H1 (cell line): ENCODE measurements at regions not wholly inside any gene's neighbourhood (a gene's known extent, or its start where the extent isn't known, plus 50 kb on each side); places are given as distances from the start of the nearest gene placed in this dataset.

Experiments
- CREB1 ChIP-seq: IDR thresholded peaks from 2 replicates; pipeline ENCODE4 v1.6.1; 2012; ENCODE audit warnings: inconsistent platforms
- GTF2F1 ChIP-seq: IDR thresholded peaks from 2 replicates; pipeline ENCODE4 v1.6.1; 2012; ENCODE audit warnings: low read depth, low read length, improper control_type of control experiment, borderline replicate concordance
- JUND ChIP-seq: IDR thresholded peaks from 2 replicates; pipeline ENCODE4 v1.6.1; 2011; ENCODE audit warnings: mild to moderate bottlenecking, improper control_type of control experiment, low read length
- PHF8 ChIP-seq: fragments of 200-600 bp; sonication (generic); conservative IDR thresholded peaks from 2 replicates; pipeline ENCODE4 v1.7.1; 2012; ENCODE audit warnings: low read depth, mild to moderate bottlenecking, inconsistent platforms, low read length, moderate library complexity
- POLR2A ChIP-seq, 2 experiments: IDR thresholded peaks; 1 replicate in 1 of 2; 2 replicates in 1 of 2; pipeline ENCODE4 v1.6.1; 2011; ENCODE audit warnings: low read depth in 2 of 2, low read length in 2 of 2, mild to moderate bottlenecking in 2 of 2; ENCODE audit errors: control extremely low read depth in 1 of 2
- TCF12 ChIP-seq: IDR thresholded peaks from 2 replicates; pipeline ENCODE4 v1.6.1; 2011; ENCODE audit warnings: low read depth, mild to moderate bottlenecking, low read length
- YY1 ChIP-seq: IDR thresholded peaks from 2 replicates; pipeline ENCODE4 v1.6.1; 2011; ENCODE audit warnings: low read depth, mild to moderate bottlenecking, low read length
- TF ChIP-seq, protein P1 (sequence below), 3 experiments: IDR thresholded peaks; 1 replicate in 2 of 3; 2 replicates in 1 of 3; pipeline versions ENCODE4 v1.5.1 to v1.6.1; 2011; ENCODE audit warnings: low read length in 3 of 3, mild to moderate bottlenecking in 3 of 3, inconsistent platforms in 2 of 3, low read depth in 1 of 3, moderate library complexity in 1 of 3; ENCODE audit not compliant: insufficient read depth in 1 of 3; ENCODE audit errors: control extremely low read depth in 1 of 3

DNA sequence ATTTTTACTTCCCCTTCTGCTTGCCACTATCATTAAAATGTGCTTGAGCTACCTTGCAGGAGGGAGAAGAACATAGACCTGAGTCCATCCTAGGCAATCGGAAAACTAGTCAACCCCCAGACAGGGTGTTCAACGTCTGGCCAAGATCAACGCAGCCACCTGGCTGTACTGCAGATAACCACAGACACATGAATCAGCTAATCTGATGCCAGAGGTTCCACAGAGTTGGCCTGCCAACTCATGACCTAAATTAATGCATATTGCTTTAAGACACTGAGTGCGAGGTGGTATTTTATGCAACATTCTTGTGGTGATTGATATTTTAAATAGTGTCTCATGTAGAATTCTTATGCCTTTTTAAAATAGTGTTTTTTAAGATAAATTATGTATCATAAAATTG, 1283.8 kb upstream of the PABPC4L start:
- TF ChIP-seq GTF2F1 (no peak), TCF12 (no peak), CREB1 (no peak), PHF8 (no peak), POLR2A (IDR thresholded peaks at IDR 0.05; ENCODE audit: control extremely low read depth in 1 of 2, low read depth in 2 of 2, low read length in 2 of 2) (no peak), JUND (no peak), YY1 (no peak)
- TF ChIP-seq, protein P1, sequence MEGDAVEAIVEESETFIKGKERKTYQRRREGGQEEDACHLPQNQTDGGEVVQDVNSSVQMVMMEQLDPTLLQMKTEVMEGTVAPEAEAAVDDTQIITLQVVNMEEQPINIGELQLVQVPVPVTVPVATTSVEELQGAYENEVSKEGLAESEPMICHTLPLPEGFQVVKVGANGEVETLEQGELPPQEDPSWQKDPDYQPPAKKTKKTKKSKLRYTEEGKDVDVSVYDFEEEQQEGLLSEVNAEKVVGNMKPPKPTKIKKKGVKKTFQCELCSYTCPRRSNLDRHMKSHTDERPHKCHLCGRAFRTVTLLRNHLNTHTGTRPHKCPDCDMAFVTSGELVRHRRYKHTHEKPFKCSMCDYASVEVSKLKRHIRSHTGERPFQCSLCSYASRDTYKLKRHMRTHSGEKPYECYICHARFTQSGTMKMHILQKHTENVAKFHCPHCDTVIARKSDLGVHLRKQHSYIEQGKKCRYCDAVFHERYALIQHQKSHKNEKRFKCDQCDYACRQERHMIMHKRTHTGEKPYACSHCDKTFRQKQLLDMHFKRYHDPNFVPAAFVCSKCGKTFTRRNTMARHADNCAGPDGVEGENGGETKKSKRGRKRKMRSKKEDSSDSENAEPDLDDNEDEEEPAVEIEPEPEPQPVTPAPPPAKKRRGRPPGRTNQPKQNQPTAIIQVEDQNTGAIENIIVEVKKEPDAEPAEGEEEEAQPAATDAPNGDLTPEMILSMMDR (IDR thresholded peaks at IDR 0.05; ENCODE audit: control extremely low read depth in 1 of 3, insufficient read depth in 1 of 3, low read depth in 1 of 3, low read length in 3 of 3) = no peak
